ENCODE measurements at regions not wholly inside any gene's neighbourhood (a gene's known extent, or its start where the extent isn't known, plus 50 kb on each side); places are given as distances from the start of the nearest gene placed in this dataset.

- DNase-seq: no peak
Observed at GRCh38 chr2:19028587-19029375, 329.6 kb downstream of the OSR1 start.

- DNase-seq: no peak
Observed at GRCh38 chr2:19027626-19028025, 330.8 kb downstream of the OSR1 start.

GRCh38 chr2:19026261-19026660, 332.2 kb downstream of the OSR1 start:
- no peak for DNase-seq

GRCh38 chr2:19022334-19022733, 336.1 kb downstream of the OSR1 start:
- no peak for DNase-seq

- no peak for DNase-seq
Observed at GRCh38 chr2:19021721-19022120, 336.7 kb downstream of the OSR1 start.

GRCh38 chr2:19021100-19021476, 337.3 kb downstream of the OSR1 start:
- no peak for DNase-seq

GRCh38 chr2:19020144-19021099, 338.0 kb downstream of the OSR1 start:
- no peak for DNase-seq

- no peak for DNase-seq
Observed at GRCh38 chr2:19009510-19009909, 348.9 kb downstream of the OSR1 start.

- DNase-seq: no peak
Observed at GRCh38 chr2:19003554-19003953, 354.9 kb downstream of the OSR1 start.

- DNase-seq: no peak
Observed at GRCh38 chr2:19000776-19001175, 357.6 kb downstream of the OSR1 start.

- no peak for DNase-seq
Observed at GRCh38 chr2:18999198-18999597, 359.2 kb downstream of the OSR1 start.

- DNase-seq: no peak
Observed at GRCh38 chr2:18998491-18998890, 359.9 kb downstream of the OSR1 start.

GRCh38 chr2:18993756-18994338, 364.6 kb downstream of the OSR1 start:
- no peak for DNase-seq

- no peak for DNase-seq
Observed at GRCh38 chr2:18991177-18992168, 366.9 kb downstream of the OSR1 start.

GRCh38 chr2:18988631-18989232, 369.7 kb downstream of the OSR1 start:
- DNase-seq: no peak

GRCh38 chr2:18987592-18988073, 370.8 kb downstream of the OSR1 start:
- no peak for DNase-seq

- DNase-seq: no peak
Observed at GRCh38 chr2:18987016-18987415, 371.4 kb downstream of the OSR1 start.

- no peak for DNase-seq
Observed at GRCh38 chr2:18986046-18986445, 372.4 kb downstream of the OSR1 start.

- DNase-seq: no peak
Observed at GRCh38 chr2:18980786-18981430, 377.5 kb downstream of the OSR1 start.

- DNase-seq: no peak
Observed at GRCh38 chr2:18980104-18980785, 378.2 kb downstream of the OSR1 start.

GRCh38 chr2:18977409-18977808, 381.0 kb downstream of the OSR1 start:
- DNase-seq: no peak
